ENCODE measurements at regions not wholly inside any gene's neighbourhood (a gene's known extent, or its start where the extent isn't known, plus 50 kb on each side); places are given as distances from the start of the nearest gene placed in this dataset.

GRCh38 chr21:28821276-28822122 is 171.2 kb downstream of the LTN1 start (continued):
- TF ChIP-seq PBX2 (CRISPR knock-in tag; IDR thresholded peaks at IDR 0.05; ENCODE audit: low read depth): no peak
- no peak for TF ChIP-seq PBX2 (tag; conservative IDR thresholded peaks at IDR 0.05; ENCODE audit: low read depth)
- no peak for TF ChIP-seq ZNF445 (CRISPR knock-in tag; IDR thresholded peaks at IDR 0.05; ENCODE audit: low read depth)
- no peak for TF ChIP-seq RHOXF2B (CRISPR knock-in tag; conservative IDR thresholded peaks at IDR 0.05)
- TF ChIP-seq ETV5 (CRISPR knock-in tag; IDR thresholded peaks at IDR 0.05; ENCODE audit: low read depth): no peak
- no peak for TF ChIP-seq ZKSCAN3 (CRISPR knock-in tag; IDR thresholded peaks at IDR 0.05)
- TF ChIP-seq HMGN3 (IDR thresholded peaks at IDR 0.05; ENCODE audit: borderline replicate concordance, extremely low read depth, insufficient read length, low read depth, low read length): no peak
- no peak for TF ChIP-seq MYBL2 (IDR thresholded peaks at IDR 0.05; ENCODE audit: low read depth)
- no peak for TF ChIP-seq MYBL2 (CRISPR knock-in tag; IDR thresholded peaks at IDR 0.05; ENCODE audit: borderline replicate concordance)
